ENCODE measurements at regions not wholly inside any gene's neighbourhood (a gene's known extent, or its start where the extent isn't known, plus 50 kb on each side); places are given as distances from the start of the nearest gene placed in this dataset.
A peak's percentile ranks its signal among the peaks of the same experiment; 100 is the strongest.

GRCh38 chr20:22431419-22431818 lies 153.0 kb downstream of the FOXA2 start:
- TF ChIP-seq HNRNPLL (IDR thresholded peaks at IDR 0.05; ENCODE audit: low read depth, low read length, poor library complexity, severe bottlenecking), result no peak
- TF ChIP-seq, protein P1, sequence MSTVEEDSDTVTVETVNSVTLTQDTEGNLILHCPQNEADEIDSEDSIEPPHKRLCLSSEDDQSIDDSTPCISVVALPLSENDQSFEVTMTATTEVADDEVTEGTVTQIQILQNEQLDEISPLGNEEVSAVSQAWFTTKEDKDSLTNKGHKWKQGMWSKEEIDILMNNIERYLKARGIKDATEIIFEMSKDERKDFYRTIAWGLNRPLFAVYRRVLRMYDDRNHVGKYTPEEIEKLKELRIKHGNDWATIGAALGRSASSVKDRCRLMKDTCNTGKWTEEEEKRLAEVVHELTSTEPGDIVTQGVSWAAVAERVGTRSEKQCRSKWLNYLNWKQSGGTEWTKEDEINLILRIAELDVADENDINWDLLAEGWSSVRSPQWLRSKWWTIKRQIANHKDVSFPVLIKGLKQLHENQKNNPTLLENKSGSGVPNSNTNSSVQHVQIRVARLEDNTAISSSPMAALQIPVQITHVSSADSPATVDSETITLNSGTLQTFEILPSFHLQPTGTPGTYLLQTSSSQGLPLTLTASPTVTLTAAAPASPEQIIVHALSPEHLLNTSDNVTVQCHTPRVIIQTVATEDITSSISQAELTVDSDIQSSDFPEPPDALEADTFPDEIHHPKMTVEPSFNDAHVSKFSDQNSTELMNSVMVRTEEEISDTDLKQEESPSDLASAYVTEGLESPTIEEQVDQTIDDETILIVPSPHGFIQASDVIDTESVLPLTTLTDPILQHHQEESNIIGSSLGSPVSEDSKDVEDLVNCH (CRISPR knock-in tag; IDR thresholded peaks at IDR 0.05), result no peak
- TF ChIP-seq, protein P2, sequence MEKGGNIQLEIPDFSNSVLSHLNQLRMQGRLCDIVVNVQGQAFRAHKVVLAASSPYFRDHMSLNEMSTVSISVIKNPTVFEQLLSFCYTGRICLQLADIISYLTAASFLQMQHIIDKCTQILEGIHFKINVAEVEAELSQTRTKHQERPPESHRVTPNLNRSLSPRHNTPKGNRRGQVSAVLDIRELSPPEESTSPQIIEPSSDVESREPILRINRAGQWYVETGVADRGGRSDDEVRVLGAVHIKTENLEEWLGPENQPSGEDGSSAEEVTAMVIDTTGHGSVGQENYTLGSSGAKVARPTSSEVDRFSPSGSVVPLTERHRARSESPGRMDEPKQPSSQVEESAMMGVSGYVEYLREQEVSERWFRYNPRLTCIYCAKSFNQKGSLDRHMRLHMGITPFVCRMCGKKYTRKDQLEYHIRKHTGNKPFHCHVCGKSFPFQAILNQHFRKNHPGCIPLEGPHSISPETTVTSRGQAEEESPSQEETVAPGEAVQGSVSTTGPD (CRISPR knock-in tag; IDR thresholded peaks at IDR 0.05), result no peak
- no peak for TF ChIP-seq POLR2A (IDR thresholded peaks at IDR 0.05; ENCODE audit: insufficient read depth in 1 of 2, low read depth in 2 of 2, low read length in 2 of 2)
- no peak for TF ChIP-seq ZNF768 (CRISPR knock-in tag; IDR thresholded peaks at IDR 0.05)
- no peak for TF ChIP-seq CREB1 (IDR thresholded peaks at IDR 0.05)
- TF ChIP-seq CREB1 (CRISPR knock-in tag; IDR thresholded peaks at IDR 0.05), result no peak
- TF ChIP-seq, protein P3, sequence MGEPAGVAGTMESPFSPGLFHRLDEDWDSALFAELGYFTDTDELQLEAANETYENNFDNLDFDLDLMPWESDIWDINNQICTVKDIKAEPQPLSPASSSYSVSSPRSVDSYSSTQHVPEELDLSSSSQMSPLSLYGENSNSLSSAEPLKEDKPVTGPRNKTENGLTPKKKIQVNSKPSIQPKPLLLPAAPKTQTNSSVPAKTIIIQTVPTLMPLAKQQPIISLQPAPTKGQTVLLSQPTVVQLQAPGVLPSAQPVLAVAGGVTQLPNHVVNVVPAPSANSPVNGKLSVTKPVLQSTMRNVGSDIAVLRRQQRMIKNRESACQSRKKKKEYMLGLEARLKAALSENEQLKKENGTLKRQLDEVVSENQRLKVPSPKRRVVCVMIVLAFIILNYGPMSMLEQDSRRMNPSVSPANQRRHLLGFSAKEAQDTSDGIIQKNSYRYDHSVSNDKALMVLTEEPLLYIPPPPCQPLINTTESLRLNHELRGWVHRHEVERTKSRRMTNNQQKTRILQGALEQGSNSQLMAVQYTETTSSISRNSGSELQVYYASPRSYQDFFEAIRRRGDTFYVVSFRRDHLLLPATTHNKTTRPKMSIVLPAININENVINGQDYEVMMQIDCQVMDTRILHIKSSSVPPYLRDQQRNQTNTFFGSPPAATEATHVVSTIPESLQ (CRISPR knock-in tag; conservative IDR thresholded peaks at IDR 0.05), result no peak
- no peak for TF ChIP-seq LBX2 (CRISPR knock-in tag; IDR thresholded peaks at IDR 0.05; ENCODE audit: borderline replicate concordance)
- no peak for TF ChIP-seq FOXC1 (CRISPR knock-in tag; IDR thresholded peaks at IDR 0.05; ENCODE audit: borderline replicate concordance)
- WGBS (ENCODE audit: low lambda C conversion rate), result 85% methylated on average over 2 of the region's 2 CpGs
- DNase-seq (ENCODE audit: low spot score) (no peak), ATAC-seq (no peak), FAIRE-seq (no peak)
- in situ Hi-C loops (cut with HindIII; ENCODE audit: extremely low pct_ligation_motif_present, low pct_unique_long_range_greater_than_20kb) (no loop called here), intact Hi-C loops (cut with micrococcal nuclease; ENCODE audit: unreplicated experiment) (loop anchor here (2.0 kb wide), 2 partner anchors 21 to 59 kb away; no protein-coding TSS in a partner anchor)
- Histone ChIP-seq H3K27ac (ENCODE audit: extremely low read length, insufficient read depth, low read length) (peak overlapping the region; percentile 96), H3K4me1 (ENCODE audit: insufficient read depth, low read length) (peaks cover 63% of the 10 kb centered on the region), H4K20me1 (ENCODE audit: insufficient read depth, low read length) (no peaks in the 10 kb centered on the region), H3K27me3 (ENCODE audit: control insufficient read depth in 1 of 2, insufficient read depth in 2 of 2, low read length in 2 of 2) (no peaks in the 10 kb centered on the region; a peak in 1 of 5 replicates), H3K9ac (ENCODE audit: insufficient read depth, low read depth, low read length) (no peak overlapping the region; the same call in 1 of the 2 replicates), H3K36me3 (replicated peaks in 1 of 2; ENCODE audit: control insufficient read depth in 1 of 2, insufficient read depth in 2 of 2, low read length in 2 of 2) (no peaks in the 10 kb centered on the region), H3K4me2 (ENCODE audit: low read depth, low read length) (no peak overlapping the region; the same call in 1 of the 2 replicates), H3K79me2 (ENCODE audit: insufficient read depth, low read length) (no peaks in the 10 kb centered on the region), H2AFZ (ENCODE audit: low read length) (no peak overlapping the region), H3K4me3 (replicated peaks in 1 of 3; ENCODE audit: insufficient read depth in 1 of 3, low read depth in 2 of 3, low read length in 3 of 3) (no peak overlapping the region), H3K9me3 (ENCODE audit: low read length) (peaks cover 18% of the 10 kb centered on the region)
- no TSS peak for BruUV-seq (replicated peaks)
- ChIA-PET CTCF (ENCODE audit: low intra/inter-chr PET ratio, low total read pairs) (no interaction called here), POLR2A (interaction anchor here (0.7 to 4.2 kb wide), 23 partner anchors 10 to 1005 kb away, joined by 3 to 62 read pairs (median 6); partner anchors contain the start of gene FOXA2)

Measured in HepG2 (cell line).